ENCODE measurements at regions not wholly inside any gene's neighbourhood (a gene's known extent, or its start where the extent isn't known, plus 50 kb on each side); places are given as distances from the start of the nearest gene placed in this dataset.

DNA sequence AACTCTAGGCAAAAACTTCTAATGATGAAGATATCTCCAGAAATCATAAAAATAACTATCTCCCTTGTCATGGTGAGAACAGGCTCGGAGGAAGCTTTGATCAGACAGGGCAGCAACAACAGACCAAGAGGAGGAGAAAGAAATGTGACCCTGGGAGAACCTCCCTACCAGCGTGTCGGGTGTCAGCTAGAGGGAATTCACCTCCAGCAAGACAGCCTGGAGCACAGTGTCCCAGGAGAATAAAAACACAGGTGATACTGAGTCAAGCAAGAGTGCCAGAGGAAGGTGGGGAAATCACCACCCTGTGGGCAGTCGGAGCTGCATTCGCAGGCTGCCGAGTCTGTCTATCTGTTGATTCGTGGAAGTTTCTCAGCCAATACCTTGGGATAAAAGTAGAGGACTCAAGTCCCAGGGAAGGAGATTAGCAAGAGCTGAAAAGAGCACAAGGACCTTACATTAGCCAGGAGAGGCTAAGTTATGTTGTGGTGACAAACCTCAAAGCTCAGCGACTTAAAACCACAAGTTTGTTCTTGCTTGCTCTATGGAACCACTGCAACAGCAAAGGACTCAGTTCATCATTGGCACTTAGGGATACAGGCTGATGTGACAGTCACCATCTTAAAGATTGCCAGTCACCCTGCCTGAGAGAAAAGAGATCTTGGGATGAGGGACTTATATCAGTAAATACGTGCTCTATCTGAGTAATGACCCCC lies 598.3 kb downstream of the CCDC171 start:
- TF ChIP-seq, protein P1, sequence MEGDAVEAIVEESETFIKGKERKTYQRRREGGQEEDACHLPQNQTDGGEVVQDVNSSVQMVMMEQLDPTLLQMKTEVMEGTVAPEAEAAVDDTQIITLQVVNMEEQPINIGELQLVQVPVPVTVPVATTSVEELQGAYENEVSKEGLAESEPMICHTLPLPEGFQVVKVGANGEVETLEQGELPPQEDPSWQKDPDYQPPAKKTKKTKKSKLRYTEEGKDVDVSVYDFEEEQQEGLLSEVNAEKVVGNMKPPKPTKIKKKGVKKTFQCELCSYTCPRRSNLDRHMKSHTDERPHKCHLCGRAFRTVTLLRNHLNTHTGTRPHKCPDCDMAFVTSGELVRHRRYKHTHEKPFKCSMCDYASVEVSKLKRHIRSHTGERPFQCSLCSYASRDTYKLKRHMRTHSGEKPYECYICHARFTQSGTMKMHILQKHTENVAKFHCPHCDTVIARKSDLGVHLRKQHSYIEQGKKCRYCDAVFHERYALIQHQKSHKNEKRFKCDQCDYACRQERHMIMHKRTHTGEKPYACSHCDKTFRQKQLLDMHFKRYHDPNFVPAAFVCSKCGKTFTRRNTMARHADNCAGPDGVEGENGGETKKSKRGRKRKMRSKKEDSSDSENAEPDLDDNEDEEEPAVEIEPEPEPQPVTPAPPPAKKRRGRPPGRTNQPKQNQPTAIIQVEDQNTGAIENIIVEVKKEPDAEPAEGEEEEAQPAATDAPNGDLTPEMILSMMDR (IDR thresholded peaks at IDR 0.05), result no peak

DNA sequence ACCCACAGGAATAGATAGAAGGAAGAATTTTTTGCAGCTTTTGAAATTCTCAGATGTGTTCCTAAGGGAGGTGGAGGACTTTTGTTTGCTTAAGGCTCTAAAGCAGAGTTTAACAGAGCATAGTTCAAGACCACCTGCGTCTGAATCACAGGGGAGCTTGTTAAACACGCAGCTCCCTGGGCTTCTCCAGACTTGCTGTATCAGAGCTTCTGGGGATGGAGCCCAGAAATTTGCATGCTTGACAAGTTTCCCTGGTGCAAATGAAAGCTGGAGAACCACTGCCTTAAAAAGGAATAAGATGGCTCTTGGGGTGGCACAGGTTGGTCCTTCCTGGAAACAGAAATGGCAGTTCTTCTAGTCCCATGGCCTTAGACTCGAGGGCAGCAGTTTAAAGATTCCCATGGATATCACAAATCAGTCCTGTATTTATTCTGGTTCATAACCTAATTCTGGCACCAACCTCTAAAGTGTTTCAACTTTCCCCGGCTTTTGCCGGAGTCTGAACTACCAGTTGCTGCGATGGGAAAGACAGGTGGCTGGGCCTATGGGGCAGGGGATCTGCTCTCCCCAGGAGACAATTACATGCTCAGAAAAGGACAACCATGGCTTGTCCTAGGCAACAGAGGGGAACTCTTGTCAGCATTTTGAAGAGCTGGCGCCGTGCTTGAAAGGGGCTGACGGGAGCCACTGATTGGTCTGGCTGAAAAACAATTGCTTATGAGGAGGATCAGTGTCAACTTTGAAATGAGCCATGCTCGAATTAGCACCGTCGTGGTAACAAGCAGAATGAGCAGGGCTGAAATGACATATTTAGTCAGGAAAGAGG lies 599.6 kb downstream of the CCDC171 start:
- TF ChIP-seq, protein P1 (IDR thresholded peaks at IDR 0.05), result no peak

DNA sequence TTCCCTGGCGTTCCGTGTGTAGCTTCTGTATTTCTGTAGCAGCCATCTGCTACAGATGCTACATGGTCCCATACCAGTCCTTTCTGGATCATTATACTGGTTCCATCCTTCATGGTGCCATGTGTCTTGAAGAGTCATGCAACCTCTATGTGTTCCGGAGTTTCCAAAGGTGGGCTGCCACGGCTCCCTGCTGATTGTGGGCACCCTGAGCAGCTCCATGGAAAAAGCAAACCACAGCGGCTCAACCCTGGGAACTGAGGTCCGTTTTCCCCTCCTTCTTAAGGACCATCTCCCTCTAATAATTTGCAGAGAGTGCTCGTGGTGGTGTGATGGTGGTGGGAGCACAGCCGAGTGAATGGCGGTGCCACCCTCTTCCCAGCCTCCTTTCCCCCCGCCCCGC lies 600.4 kb downstream of the CCDC171 start:
- TF ChIP-seq, protein P1 (IDR thresholded peaks at IDR 0.05), result no peak

DNA sequence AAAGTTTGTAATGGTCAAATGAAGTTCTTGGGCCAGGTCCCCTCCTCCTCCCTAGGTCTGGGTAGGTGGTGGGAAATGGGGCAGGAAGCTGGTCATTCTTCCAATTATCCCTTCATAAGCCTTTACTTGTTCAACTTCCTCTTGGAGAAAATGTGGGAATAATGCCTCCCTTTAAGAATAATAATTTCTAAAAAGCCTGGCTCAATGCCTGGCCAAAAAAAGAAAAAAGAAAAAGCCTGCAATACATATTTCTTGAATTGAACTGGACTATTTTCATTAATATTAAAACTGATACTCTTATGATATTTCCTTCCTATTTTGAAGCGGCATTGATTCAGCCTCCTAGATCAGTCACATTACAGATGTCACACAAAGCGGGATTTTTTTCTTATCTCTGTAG lies 600.9 kb downstream of the CCDC171 start:
- TF ChIP-seq, protein P1 (IDR thresholded peaks at IDR 0.05), result no peak

DNA sequence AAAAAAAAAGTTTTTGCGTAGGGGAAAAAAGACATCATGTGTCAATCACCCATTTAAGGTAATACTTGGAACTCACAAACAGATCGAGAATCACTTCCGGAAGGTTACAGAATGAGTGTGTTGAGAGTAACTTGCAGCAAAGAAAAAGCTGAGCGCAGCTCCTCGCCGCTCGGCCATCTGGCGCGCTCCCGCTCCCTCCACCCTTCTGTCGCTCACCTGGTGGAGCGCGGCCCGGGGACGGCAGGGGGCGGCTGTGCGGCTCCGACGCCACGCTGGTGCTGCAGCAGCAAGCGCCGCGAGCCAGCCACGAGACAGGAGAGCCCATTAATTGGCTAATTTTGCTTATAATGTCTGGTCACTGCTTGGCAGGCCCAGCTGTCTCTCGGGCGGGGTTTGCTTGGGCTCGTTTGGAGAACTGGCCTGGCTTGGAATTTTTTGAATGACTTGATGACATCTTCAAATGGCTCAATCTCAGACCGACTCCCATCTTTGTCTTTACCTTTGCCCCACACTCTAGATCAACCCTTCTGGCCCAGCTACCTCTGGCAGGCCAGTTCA lies 601.8 kb downstream of the CCDC171 start:
- TF ChIP-seq, protein P1 (IDR thresholded peaks at IDR 0.05), result no peak

DNA sequence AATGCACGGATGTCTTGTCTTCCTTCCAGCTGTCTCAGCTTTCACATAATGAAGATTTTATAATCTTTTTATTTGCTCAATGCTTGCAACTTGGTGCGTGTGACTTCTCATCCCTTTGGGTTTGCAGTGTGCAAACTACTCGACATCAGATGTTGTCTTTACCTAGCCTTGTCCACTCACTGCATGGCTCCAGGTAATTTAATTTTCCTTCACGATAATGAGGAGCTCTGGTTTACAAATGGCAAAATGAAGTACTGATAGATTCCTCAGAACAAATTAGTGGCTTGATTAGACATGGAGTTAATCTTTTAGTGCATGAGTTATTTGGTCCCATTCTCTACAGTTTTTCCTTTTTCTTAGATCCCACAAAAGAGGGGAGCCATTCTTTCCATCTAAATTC lies 603.0 kb downstream of the CCDC171 start:
- TF ChIP-seq, protein P1 (IDR thresholded peaks at IDR 0.05), result no peak

DNA sequence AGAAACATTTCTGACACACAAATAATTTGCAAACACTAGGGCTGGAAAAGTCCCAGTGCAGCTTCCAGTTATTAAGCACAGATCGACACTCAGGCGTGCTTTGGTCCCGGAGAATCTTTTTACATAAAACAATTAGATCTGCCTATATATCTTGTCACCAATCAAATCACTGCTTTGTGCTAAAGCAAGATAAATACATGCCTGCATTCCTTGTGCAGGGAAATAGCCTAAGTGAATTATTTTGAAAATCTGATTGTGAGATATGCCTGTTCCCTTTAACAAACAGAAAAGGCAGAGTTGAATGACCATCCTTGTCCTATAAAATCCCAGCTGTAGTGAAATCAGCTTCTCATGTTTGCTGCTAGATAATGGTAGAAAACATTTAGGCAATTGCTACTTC lies 604.4 kb downstream of the CCDC171 start:
- TF ChIP-seq, protein P1 (IDR thresholded peaks at IDR 0.05), result no peak
